Chondrocyte (in vitro differentiated cells): ENCODE measurements at regions not wholly inside any gene's neighbourhood (a gene's known extent, or its start where the extent isn't known, plus 50 kb on each side); places are given as distances from the start of the nearest gene placed in this dataset.
"Not testable (repeated sequence)": the region's sequence is repeated elsewhere in the genome, so short reads cannot be mapped to it uniquely, and the experiment has no call there.

Experiments
- DNase-seq: peaks from one replicate; pipeline ENCODE4 v3.0.0; 2021; ENCODE audit warnings: mixed read lengths, low spot score
- H3K27ac Mint-ChIP-seq: one replicate; pipeline ENCODE4 v1.8.0; 2021; ENCODE audit warnings: mild to moderate bottlenecking, moderate library complexity, mixed read lengths; ENCODE audit not compliant: unreplicated experiment
- H3K27me3 Mint-ChIP-seq: 2 replicates; pipeline ENCODE4 v1.8.0; 2021; ENCODE audit warnings: low read depth, mixed read lengths
- H3K36me3 Mint-ChIP-seq: 2 replicates; pipeline ENCODE4 v1.8.0; 2021; ENCODE audit warnings: low read depth, mixed read lengths
- H3K4me1 Mint-ChIP-seq: 2 replicates; pipeline ENCODE4 v1.8.0; 2021; ENCODE audit warnings: low read depth, mild to moderate bottlenecking, mixed read lengths
- H3K4me3 Mint-ChIP-seq: one replicate; pipeline ENCODE4 v1.8.0; 2021; ENCODE audit warnings: mild to moderate bottlenecking, moderate library complexity, mixed read lengths; ENCODE audit not compliant: unreplicated experiment
- H3K9me3 Mint-ChIP-seq: 2 replicates; pipeline ENCODE4 v1.8.0; 2021; ENCODE audit warnings: low read depth, mixed read lengths
- TF ChIP-seq, protein P1 (sequence below): fragments of 200-600 bp; sonication (generic); IDR thresholded peaks from 2 replicates; pipeline ENCODE4 v1.5.0; 2021; ENCODE audit warnings: antibody characterized with exemption, mild to moderate bottlenecking, moderate library complexity

DNA sequence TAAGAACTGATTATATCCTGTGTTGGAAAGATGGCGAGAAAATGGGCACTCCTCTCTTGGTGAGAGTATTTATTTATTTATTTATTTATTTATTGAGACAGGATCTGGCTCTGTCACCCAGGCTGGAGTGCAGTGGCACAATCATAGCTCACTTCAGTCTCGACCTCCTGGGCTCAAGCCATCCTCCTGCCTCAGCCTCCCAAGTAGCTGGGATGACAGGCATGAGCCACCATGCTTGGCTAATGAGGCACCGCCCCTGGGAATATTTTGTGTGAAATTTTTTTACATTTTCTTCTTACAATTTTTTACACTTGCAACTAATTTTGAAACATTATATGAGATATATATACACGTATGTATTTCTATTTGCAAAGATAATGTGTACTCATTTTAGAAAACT, 150.5 kb upstream of the PRR20G start:
- H3K27ac Mint-ChIP-seq: no peak overlapping the region
- no peaks in the 10 kb centered on the region for H3K9me3 Mint-ChIP-seq
- H3K36me3 Mint-ChIP-seq: no peaks in the 10 kb centered on the region
- no peaks in the 10 kb centered on the region for H3K4me1 Mint-ChIP-seq
- H3K4me3 Mint-ChIP-seq: no peak overlapping the region
- no peak for DNase-seq
- TF ChIP-seq, protein P1, sequence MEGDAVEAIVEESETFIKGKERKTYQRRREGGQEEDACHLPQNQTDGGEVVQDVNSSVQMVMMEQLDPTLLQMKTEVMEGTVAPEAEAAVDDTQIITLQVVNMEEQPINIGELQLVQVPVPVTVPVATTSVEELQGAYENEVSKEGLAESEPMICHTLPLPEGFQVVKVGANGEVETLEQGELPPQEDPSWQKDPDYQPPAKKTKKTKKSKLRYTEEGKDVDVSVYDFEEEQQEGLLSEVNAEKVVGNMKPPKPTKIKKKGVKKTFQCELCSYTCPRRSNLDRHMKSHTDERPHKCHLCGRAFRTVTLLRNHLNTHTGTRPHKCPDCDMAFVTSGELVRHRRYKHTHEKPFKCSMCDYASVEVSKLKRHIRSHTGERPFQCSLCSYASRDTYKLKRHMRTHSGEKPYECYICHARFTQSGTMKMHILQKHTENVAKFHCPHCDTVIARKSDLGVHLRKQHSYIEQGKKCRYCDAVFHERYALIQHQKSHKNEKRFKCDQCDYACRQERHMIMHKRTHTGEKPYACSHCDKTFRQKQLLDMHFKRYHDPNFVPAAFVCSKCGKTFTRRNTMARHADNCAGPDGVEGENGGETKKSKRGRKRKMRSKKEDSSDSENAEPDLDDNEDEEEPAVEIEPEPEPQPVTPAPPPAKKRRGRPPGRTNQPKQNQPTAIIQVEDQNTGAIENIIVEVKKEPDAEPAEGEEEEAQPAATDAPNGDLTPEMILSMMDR: no peak
- peaks cover 21% of the 10 kb centered on the region for H3K27me3 Mint-ChIP-seq

DNA sequence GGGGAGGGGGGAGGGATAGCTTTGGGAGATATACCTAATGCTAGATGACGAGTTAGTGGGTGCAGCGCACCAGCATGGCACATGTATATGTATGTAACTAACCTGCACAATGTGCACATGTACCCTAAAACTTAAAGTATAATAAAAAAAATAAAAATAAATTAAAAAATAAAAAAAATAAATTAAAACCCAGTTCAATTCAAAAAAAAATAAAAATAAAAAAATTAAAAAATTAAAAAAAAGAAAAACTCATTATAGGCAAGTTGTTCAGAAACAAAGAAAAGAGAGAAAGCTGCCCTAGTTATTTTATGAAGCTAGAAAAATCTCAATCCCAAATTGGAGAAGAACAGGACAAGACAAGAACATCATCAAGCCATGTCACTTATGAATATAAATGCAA, 147.5 kb upstream of the PRR20G start:
- not testable (repeated sequence) for H3K36me3 Mint-ChIP-seq, H3K9me3 Mint-ChIP-seq, DNase-seq

DNA sequence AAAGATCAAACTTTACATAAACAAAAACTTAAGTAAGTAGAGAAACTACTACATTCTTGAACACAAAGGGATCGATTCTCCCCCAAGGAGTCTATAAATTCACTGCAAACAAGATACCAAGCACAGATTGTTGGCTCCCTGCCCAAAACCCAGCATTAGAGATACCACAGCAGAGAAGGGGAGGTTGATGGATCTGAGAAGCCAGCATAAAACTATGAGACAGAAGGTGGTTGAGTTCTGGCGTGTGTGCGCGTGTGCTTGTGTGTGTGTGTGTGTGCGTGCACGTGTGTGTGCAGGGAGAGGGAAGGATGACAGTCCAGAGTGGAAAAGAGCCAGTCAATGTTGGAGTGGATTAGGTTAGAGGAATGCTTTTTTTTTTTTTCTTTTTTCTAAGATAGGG, 143.2 kb upstream of the PRR20G start:
- DNase-seq: no peak
- no peaks in the 10 kb centered on the region for H3K9me3 Mint-ChIP-seq
- no peaks in the 10 kb centered on the region for H3K4me1 Mint-ChIP-seq
- TF ChIP-seq, protein P1: no peak
- H3K4me3 Mint-ChIP-seq: no peak overlapping the region
- H3K27me3 Mint-ChIP-seq: peaks cover 55% of the 10 kb centered on the region
- H3K27ac Mint-ChIP-seq: no peak overlapping the region
- no peaks in the 10 kb centered on the region for H3K36me3 Mint-ChIP-seq

More for the DNA sequence above, 147.5 kb upstream of the PRR20G start:
- not testable (repeated sequence) for H3K27ac Mint-ChIP-seq, H3K4me1 Mint-ChIP-seq, H3K4me3 Mint-ChIP-seq
- H3K27me3 Mint-ChIP-seq: peaks cover 42% of the 10 kb centered on the region

DNA sequence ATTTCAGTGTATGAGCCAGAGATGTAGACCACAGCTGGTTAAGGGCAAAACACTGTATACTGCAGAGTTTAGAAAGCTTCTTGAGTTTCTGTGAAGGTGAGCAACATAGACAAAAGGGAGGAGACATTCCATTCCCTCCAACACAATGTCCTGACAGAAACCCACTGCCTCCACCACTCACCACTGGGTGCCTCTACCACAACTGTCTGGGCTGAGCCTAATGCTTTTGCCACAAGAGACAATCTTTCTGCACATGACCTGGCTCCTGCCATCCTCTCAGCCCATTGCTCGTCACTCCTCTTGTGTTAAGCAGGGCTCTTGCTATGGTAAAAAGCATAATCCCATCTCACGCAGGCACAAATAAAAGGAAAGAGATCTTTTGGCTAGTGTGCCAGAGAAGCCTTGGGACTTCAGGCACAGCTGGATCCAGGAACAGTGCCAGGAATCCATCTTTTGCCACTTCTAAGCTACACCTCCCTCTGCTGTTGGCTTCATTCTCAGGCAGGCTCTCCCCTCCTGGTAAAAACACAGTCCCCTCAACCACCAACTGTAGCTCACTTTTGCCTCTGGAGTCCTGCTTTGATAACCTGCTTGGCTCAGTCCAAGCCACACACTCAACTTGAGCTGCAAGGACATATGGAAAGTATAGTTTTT, 140.6 kb upstream of the PRR20G start:
- Mint-ChIP-seq H3K4me3 (no peak overlapping the region), H3K36me3 (no peaks in the 10 kb centered on the region), H3K4me1 (no peaks in the 10 kb centered on the region), H3K27me3 (peaks cover 70% of the 10 kb centered on the region), H3K27ac (no peak overlapping the region), H3K9me3 (no peaks in the 10 kb centered on the region)
- DNase-seq: no peak
- TF ChIP-seq, protein P1: no peak

DNA sequence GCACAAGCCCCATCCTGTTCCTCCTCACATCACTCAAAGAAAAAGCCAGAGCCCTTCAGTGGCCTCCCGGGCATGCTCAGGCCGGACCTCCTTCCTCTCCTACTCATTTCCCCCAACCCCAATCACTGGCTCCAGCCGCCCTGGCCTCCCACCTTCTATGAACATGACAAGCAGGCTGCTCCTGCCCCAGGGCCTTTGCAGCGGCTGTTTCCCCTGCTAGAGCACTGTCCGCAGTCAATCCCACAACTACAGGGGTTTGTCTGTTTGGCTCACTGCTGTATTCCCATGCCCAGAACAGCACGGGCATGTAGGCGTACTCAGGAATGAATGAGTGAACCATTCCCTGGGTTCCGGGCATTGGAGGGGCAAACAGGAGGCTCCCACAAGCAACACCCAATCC, 139.8 kb upstream of the PRR20G start:
- peaks cover 66% of the 10 kb centered on the region for H3K27me3 Mint-ChIP-seq
- TF ChIP-seq, protein P1: no peak
- H3K4me3 Mint-ChIP-seq: no peak overlapping the region
- DNase-seq: no peak
- H3K27ac Mint-ChIP-seq: no peak overlapping the region
- H3K9me3 Mint-ChIP-seq: no peaks in the 10 kb centered on the region
- no peaks in the 10 kb centered on the region for H3K36me3 Mint-ChIP-seq
- no peaks in the 10 kb centered on the region for H3K4me1 Mint-ChIP-seq

DNA sequence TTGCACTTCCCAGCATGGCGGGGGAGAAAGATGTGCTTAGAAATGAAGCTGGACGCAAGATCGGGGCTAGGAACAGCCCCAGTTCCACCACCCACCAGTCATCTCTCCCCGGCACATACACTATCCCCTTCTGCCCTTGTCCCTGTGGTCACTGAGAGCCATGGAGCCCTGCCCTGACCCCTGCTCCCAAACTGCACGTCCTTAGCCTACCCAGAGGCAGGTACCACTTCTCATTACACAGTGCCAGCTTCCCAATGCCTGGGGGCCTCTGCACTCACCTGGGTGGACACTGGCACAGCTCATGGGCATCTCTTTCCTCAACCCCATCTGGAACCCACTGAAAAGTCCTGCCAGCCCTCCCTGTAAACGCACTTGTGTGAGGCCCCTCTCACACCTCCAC, 139.3 kb upstream of the PRR20G start:
- Mint-ChIP-seq H3K9me3 (no peaks in the 10 kb centered on the region), H3K36me3 (no peaks in the 10 kb centered on the region), H3K27ac (no peak overlapping the region), H3K4me1 (no peaks in the 10 kb centered on the region), H3K27me3 (peaks cover 65% of the 10 kb centered on the region), H3K4me3 (no peak overlapping the region)
- TF ChIP-seq, protein P1: no peak
- DNase-seq: no peak
